ENCODE measurements at regions not wholly inside any gene's neighbourhood (a gene's known extent, or its start where the extent isn't known, plus 50 kb on each side); places are given as distances from the start of the nearest gene placed in this dataset.
"Not testable (repeated sequence)": the region's sequence is repeated elsewhere in the genome, so short reads cannot be mapped to it uniquely, and the experiment has no call there.

DNA sequence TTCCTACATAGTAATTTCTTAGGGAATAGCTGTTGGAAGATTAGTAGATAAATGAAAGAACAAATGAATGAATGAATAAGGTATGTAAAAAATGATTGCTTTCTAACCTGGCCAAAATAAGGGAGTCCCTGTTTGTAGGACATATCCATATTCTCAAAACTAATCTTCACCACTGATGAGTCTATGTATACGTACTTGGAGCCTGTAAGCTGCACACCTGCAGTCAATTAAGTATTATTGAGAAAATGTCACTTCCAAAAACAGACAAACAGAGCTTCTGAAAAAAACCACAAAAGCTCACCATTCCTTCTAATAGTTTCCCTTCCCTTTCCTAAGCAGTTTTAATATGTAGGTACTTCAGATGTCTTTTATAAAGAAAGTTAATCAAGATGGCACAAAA, 109.4 kb downstream of the DDX11 start:
- H3K4me1 ChIP-seq (ENCODE audit: control insufficient read depth in 1 of 2, insufficient read depth in 2 of 2, low read depth in 1 of 2, low read length in 1 of 2); H3K79me2 ChIP-seq (ENCODE audit: insufficient read depth); H3K4me3 ChIP-seq (ENCODE audit: low read depth in 2 of 2, low read length in 1 of 2); H3K4me2 ChIP-seq; H3K27ac ChIP-seq (ENCODE audit: low read depth in 2 of 2, low read length in 1 of 2); H3F3A ChIP-seq (replicated peaks; ENCODE audit: insufficient read depth); H3K9me2 ChIP-seq; POLR2A ChIA-PET; H3K9ac ChIP-seq; H4K20me1 ChIP-seq (ENCODE audit: insufficient read depth); DNase-seq; H3K27me3 ChIP-seq (ENCODE audit: insufficient read depth); H3K36me3 ChIP-seq (replicated peaks in 1 of 2; ENCODE audit: control insufficient read depth in 1 of 2, insufficient read depth in 2 of 2, low read length in 1 of 2); H3K9me3 ChIP-seq; H2AFZ ChIP-seq (ENCODE audit: low read depth); CTCF ChIA-PET: not testable (repeated sequence)
- 42% methylated on average over 1 of the region's 1 CpG for WGBS (ENCODE audit: low lambda C conversion rate)

DNA sequence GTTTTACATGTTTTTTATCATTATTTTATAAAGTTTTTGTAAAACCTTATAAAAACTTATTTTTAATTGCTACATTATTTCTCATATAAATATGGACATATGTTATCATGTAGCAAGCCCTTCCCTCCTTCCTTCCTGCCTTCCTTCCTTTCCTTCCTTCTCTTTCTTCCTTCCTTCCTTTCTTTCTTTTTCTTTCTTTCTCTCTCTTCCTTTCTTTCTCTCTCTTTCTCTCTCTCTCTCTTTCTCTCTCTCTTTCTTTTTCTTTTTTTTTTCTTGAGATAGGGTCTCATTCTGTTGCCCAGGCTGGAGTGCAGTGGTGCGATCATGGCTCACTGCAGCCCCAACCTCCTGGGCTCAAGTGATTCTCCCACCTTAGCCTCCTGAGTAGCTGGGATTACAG, 110.2 kb downstream of the DDX11 start:
- H3K9me2 ChIP-seq; H3K4me1 ChIP-seq (ENCODE audit: control insufficient read depth in 1 of 2, insufficient read depth in 2 of 2, low read depth in 1 of 2, low read length in 1 of 2); H3K4me3 ChIP-seq (ENCODE audit: low read depth in 2 of 2, low read length in 1 of 2); H3K27ac ChIP-seq (ENCODE audit: low read depth in 2 of 2, low read length in 1 of 2); H3K36me3 ChIP-seq (replicated peaks in 1 of 2; ENCODE audit: control insufficient read depth in 1 of 2, insufficient read depth in 2 of 2, low read length in 1 of 2); H3F3A ChIP-seq (replicated peaks; ENCODE audit: insufficient read depth); H2AFZ ChIP-seq (ENCODE audit: low read depth); H3K9ac ChIP-seq; CTCF ChIA-PET; H3K79me2 ChIP-seq (ENCODE audit: insufficient read depth); H3K27me3 ChIP-seq (ENCODE audit: insufficient read depth); POLR2A ChIA-PET; DNase-seq; H3K9me3 ChIP-seq; H4K20me1 ChIP-seq (ENCODE audit: insufficient read depth); H3K4me2 ChIP-seq: not testable (repeated sequence)
- WGBS (ENCODE audit: low lambda C conversion rate) = 100% methylated on average over 1 of the region's 1 CpG

DNA sequence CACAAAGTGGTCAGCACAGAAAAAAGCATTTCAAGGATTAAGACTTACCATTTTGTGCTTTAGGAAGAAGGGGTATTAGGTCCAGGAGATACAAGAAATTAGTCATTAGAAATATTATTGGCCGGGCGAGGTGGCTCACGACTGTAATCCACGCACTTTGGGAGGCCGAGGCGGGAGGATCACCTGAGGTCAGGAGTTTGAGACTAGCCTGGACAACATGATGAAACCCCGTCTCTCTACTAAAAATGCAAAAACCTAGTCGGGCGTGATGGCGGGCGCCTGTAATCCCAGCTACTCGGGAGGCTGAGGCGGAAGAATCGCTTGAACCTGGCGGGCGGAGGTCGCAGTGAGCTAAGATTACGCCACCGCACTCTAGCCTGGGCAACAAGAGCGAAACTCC, 111.0 kb downstream of the DDX11 start:
- H3K4me3 ChIP-seq (ENCODE audit: low read depth in 2 of 2, low read length in 1 of 2); H3K4me1 ChIP-seq (ENCODE audit: control insufficient read depth in 1 of 2, insufficient read depth in 2 of 2, low read depth in 1 of 2, low read length in 1 of 2); H3K27me3 ChIP-seq (ENCODE audit: insufficient read depth); H3K4me2 ChIP-seq; H4K20me1 ChIP-seq (ENCODE audit: insufficient read depth); POLR2A ChIA-PET; H2AFZ ChIP-seq (ENCODE audit: low read depth); H3K9ac ChIP-seq; H3K36me3 ChIP-seq (replicated peaks in 1 of 2; ENCODE audit: control insufficient read depth in 1 of 2, insufficient read depth in 2 of 2, low read length in 1 of 2); H3K9me2 ChIP-seq; DNase-seq; CTCF ChIA-PET; H3K79me2 ChIP-seq (ENCODE audit: insufficient read depth); H3F3A ChIP-seq (replicated peaks; ENCODE audit: insufficient read depth); H3K27ac ChIP-seq (ENCODE audit: low read depth in 2 of 2, low read length in 1 of 2); H3K9me3 ChIP-seq: not testable (repeated sequence)
- WGBS (ENCODE audit: low lambda C conversion rate) = 88% methylated on average over 20 of the region's 20 CpGs

DNA sequence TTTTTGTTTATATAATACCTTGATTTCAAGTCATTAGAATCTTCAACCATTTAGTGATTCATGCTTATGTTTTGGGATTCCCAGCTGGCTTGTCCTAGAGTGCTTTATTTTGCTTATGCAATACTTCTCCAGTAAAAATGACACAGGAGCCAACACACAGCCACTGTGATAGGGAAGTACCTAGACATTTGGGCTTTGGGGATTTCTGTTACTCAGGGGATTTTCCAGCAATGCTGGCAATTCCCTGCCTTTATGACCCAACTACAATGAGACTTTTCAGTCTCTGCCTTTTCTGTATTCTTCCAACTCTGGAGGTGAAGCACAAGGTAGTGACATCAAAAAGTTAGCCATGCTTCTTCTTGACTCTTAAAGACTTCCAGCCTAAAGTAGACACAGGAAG, 119.0 kb downstream of the DDX11 start:
- H3K9ac ChIP-seq; H3K4me3 ChIP-seq (ENCODE audit: low read depth in 2 of 2, low read length in 1 of 2); H3K27ac ChIP-seq (ENCODE audit: low read depth in 2 of 2, low read length in 1 of 2); H3K4me1 ChIP-seq (ENCODE audit: control insufficient read depth in 1 of 2, insufficient read depth in 2 of 2, low read depth in 1 of 2, low read length in 1 of 2); H3K27me3 ChIP-seq (ENCODE audit: insufficient read depth); H3K36me3 ChIP-seq (replicated peaks in 1 of 2; ENCODE audit: control insufficient read depth in 1 of 2, insufficient read depth in 2 of 2, low read length in 1 of 2); CTCF ChIA-PET; H3K9me3 ChIP-seq; H3F3A ChIP-seq (replicated peaks; ENCODE audit: insufficient read depth); H3K4me2 ChIP-seq; POLR2A ChIA-PET; H3K79me2 ChIP-seq (ENCODE audit: insufficient read depth); DNase-seq; H4K20me1 ChIP-seq (ENCODE audit: insufficient read depth); H2AFZ ChIP-seq (ENCODE audit: low read depth); H3K9me2 ChIP-seq: not testable (repeated sequence)

DNA sequence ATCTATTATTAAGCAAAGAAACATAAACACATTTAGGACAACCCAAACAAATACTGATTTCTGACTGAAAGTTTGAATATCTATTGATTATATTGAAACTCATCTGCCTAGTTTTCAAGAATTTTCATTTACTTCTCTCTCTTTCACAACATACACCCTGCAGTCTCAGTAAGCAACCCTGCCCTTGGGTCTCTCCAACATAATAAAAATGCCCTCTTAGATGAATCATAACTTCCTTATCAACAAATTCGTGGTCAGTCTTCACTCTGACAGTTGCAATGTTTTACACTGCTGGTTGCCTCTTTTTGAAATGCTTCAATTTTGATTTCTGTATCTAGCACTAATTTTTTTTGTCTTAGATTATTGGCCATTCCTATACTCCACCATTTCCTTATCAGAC, 122.0 kb downstream of the DDX11 start:
- POLR2A ChIA-PET; H3K36me3 ChIP-seq (replicated peaks in 1 of 2; ENCODE audit: control insufficient read depth in 1 of 2, insufficient read depth in 2 of 2, low read length in 1 of 2); H3F3A ChIP-seq (replicated peaks; ENCODE audit: insufficient read depth); H3K4me1 ChIP-seq (ENCODE audit: control insufficient read depth in 1 of 2, insufficient read depth in 2 of 2, low read depth in 1 of 2, low read length in 1 of 2); H3K9ac ChIP-seq; H4K20me1 ChIP-seq (ENCODE audit: insufficient read depth); H2AFZ ChIP-seq (ENCODE audit: low read depth); H3K27ac ChIP-seq (ENCODE audit: low read depth in 2 of 2, low read length in 1 of 2); H3K79me2 ChIP-seq (ENCODE audit: insufficient read depth); DNase-seq; H3K4me3 ChIP-seq (ENCODE audit: low read depth in 2 of 2, low read length in 1 of 2); H3K9me3 ChIP-seq; CTCF ChIA-PET; H3K4me2 ChIP-seq; H3K9me2 ChIP-seq; H3K27me3 ChIP-seq (ENCODE audit: insufficient read depth): not testable (repeated sequence)
- 6% methylated on average over 1 of the region's 1 CpG for WGBS (ENCODE audit: low lambda C conversion rate)

DNA sequence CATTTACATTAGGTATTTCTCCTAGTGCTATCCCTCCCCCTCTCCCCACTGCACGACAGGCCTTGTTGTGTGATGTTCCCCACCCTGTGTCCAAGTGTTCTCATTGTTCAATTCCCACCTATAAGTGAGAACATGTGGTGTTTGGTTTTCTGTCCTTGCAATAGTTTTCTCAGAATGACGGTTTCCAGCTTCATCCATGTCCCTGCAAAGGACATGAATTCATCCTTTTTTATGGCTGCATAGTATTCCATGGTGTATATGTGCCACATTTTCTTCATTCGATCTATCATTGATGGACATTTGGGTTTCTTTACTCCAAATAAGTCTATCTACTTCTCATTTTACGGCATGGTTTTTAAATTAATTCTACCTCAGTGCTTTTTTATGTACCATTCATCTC, 125.8 kb downstream of the DDX11 start:
- 30% methylated on average over 4 of the region's 4 CpGs for WGBS (ENCODE audit: low lambda C conversion rate)
- H3K4me3 ChIP-seq (ENCODE audit: low read depth in 2 of 2, low read length in 1 of 2); H3K4me1 ChIP-seq (ENCODE audit: control insufficient read depth in 1 of 2, insufficient read depth in 2 of 2, low read depth in 1 of 2, low read length in 1 of 2); H3K4me2 ChIP-seq; CTCF ChIA-PET; H3K79me2 ChIP-seq (ENCODE audit: insufficient read depth); DNase-seq; H3K27ac ChIP-seq (ENCODE audit: low read depth in 2 of 2, low read length in 1 of 2); H2AFZ ChIP-seq (ENCODE audit: low read depth); H3K36me3 ChIP-seq (replicated peaks in 1 of 2; ENCODE audit: control insufficient read depth in 1 of 2, insufficient read depth in 2 of 2, low read length in 1 of 2); H3K9ac ChIP-seq; H3K9me3 ChIP-seq; H3F3A ChIP-seq (replicated peaks; ENCODE audit: insufficient read depth); H3K27me3 ChIP-seq (ENCODE audit: insufficient read depth); H3K9me2 ChIP-seq; POLR2A ChIA-PET; H4K20me1 ChIP-seq (ENCODE audit: insufficient read depth): not testable (repeated sequence)
